HUDEP-2 (cell line): ENCODE measurements at regions not wholly inside any gene's neighbourhood (a gene's known extent, or its start where the extent isn't known, plus 50 kb on each side); places are given as distances from the start of the nearest gene placed in this dataset.
"Not testable (repeated sequence)": the region's sequence is repeated elsewhere in the genome, so short reads cannot be mapped to it uniquely, and the experiment has no call there.

ENCODE experiments used
- DNase-seq, 76 experiments: peaks; one replicate each; lab custom pipeline; 2025; ENCODE audit not compliant: unreplicated experiment in 76 of 76; lab: John Stamatoyannopoulos, UW

DNA sequence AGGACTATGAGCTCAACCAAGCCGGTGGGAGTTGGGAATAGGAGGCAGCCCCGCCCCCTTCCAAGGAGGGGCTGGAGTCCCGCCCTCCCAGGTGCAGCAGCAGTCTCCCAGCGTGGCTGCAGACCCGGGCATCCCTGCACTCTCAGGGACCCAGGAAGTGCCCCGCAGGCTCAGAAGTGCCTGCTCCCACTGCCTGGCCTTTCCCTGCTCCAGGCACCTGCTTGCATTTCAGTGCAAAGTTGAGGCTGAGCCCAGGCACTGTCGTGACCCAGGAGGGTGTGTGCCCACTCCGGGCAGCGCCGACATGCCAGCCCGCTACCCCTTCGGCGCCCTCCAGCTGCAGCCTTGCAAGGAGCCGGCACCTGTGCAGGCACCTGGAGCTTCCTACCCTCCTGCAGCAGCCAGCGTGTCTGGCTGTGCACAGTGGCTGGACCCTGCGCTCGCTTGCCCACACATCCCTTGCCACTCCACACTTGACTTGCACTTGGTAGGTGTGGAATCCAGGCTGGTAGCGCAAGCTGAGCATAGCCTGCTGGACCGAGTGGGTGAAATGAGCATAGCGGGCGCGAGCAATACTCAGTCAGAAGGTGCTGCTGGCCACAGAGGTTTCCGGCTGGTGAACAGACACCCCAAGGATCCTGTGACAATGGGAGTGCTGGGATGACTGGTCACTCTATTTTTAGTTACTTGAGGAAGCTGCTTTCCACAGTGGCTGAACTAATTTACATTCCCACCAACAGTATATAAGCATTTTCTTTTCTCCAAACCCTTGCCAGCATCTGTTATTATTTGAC lies 236.3 kb downstream of the PCDH10 start:
- DNase-seq, result no peak

DNA sequence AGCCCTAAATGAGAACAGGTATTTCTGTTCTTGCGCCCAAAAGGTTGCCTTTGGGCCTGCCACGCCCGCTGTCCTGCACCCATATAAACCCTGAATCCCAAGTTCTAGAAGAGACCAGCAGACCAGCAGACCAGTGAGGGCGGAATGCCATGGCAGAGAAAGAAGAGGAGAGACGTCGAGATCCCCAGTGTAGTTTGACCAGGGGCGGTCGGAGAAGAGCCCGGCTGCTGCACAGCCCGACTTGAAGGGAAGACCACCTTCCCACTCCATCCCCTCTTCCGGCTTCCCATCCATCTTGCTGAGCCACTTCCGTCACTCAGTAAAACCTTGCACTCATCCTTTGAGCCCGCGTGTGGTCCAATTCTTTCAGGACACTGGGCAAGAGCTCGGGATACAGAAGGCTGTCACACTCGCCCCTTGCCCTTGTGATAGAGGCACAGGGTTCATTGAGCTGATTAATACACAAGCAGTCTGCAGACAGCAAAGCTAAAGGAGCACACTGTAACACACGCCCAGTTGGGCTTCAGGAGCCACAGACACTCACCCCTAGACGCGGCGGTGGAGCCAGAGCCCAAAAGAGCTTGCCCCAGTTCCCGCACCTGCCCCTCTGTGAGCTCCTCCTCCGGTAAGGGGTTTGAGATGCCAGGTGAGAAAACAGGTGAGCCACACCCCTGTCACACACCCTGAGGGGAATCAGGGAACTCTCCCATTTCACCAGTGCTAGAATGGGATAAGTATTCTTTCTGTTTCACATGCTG lies 230.8 kb downstream of the PCDH10 start:
- DNase-seq, result no peak

DNA sequence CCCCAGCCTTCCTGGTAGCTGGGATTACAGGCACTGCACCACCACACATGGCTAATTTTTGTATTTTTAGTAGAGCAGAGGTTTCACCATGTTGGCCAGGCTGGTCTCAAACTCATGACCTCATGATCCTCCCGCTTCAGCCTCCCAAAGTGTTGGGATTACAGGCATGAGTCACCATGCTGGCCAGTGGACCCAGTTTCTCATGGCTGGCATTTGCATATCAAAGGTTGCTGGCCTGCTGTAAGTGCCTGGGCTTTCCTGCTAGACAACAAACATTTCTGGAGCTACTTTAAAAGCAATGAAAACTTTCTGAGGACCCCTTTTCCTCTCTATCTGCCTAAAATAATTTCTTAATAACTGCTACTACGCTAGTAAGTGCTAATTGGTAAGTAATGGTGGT lies 228.2 kb downstream of the PCDH10 start:
- DNase-seq, result no peak

DNA sequence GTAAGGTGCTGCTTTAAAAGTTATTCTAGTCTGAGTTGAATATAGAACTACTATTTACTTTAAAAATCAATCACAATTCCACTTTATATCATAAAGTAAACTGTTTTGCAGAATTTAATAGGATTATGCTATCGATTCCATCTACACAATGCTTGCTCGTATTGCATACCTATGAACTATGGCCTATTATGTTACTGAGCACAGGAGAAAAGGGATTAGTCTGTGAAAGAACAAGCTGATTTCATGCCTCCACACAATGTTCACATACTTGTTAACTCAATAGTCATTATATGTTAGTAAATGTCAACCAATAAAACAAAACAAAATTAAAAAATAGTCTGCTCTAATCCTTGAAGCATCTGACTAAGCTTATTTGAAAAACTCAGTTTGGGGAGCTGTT lies 223.6 kb downstream of the PCDH10 start:
- DNase-seq, result no peak

DNA sequence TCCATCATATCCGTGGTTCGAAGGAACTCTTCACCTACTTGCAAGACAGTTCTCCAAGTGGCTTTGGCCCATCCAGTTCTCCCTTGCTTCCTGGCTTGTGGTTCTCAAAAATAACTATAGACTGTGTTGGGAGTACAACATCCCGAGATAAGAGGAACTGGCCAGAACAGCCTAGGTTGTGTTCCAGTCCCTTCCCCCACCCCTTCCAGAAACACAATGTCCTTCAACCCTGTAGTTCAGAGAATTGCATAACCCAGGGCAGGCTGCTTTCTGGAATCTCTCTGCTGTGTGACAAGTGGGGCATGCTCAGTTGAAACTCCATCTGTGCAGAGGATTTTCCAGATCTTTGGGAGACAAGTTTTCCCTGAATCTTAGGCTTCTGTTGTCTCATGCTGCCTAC lies 206.5 kb downstream of the PCDH10 start:
- DNase-seq, result no peak

DNA sequence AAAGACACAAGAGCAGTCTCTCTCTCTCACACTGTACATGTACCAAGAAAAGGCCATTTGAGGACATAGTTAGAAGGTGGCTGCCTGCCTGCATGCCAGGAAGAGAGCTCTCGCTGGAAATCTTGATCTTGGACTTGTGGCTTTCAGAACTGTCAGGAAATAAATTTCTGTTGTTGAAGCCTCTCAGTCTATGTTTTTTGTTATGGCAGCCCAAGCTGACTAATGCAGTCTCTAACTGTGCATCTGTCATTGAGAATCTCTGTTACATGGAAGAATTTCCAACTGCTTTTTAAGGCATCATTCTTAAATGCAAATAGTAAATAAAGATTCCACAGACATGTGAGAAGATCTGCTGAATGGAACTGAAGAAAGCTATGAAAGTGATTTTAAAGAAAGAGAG lies 198.3 kb downstream of the PCDH10 start:
- DNase-seq, result peak in 1 of 76 experiments; percentile 0

DNA sequence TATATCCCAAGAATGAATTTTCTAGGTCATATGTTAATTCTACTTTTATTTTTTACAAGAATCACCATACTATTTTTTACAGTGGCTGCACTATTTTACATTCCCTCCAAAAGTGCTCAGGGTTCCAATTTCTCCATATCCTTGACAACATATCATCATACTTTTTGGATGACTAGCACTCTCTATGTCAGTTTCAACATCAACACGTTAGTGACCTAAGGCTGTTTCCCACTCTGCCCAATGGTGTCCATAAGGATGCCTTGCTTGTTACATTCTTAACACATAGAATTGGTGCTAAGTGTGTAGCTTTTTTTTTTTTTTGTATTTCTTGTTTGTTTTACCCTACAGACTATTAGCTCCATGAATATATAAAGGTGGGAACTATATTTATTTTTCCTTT lies 175.4 kb downstream of the PCDH10 start:
- DNase-seq, result no peak

DNA sequence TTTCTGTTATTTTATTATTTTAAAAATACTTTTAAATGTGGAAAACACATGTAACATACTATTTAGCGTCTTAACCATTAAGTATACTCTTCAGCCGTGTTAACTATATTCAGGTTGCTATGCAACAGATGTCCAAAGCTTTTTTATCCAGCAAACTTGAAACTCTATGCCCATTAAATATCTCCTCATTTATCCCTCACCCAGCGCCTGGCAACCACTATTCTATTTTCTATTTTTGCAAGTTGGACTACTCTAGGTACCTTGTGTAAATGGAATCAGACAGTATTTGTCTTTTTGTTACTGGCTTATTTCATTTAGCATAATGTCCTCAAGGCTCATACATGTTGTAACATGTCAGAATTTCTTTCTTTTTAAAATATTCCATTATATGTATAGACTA lies 174.6 kb downstream of the PCDH10 start:
- no peak for DNase-seq

DNA sequence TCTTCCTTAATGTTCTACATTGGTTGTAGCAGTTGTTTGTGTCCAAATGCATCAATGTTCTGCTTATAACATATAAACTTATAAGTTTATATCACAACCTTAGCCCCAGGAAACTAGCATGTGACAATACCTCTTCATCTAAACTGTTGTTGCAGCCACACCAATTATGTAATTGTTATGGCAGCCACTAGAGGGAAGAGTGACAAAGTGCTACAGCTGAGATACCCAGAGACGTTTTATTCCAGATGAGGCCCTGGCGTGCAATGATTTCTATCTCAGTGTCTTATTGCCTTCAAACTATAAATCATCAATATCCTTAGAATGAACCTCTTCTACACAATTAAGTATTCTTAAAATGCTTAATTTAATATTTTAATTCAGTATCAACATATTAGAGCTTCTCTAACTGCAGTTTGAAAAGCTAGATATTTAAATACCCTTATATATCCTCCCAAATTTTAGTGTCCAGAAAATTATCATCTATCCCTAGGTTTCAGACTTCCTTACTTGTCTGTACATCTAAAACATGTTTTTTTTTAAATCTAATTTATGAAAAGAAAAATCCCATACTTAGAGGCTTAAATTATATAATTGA lies 171.6 kb downstream of the PCDH10 start:
- DNase-seq, result peak in 10 of 76 experiments; percentile 0 to 27 (median 4)

DNA sequence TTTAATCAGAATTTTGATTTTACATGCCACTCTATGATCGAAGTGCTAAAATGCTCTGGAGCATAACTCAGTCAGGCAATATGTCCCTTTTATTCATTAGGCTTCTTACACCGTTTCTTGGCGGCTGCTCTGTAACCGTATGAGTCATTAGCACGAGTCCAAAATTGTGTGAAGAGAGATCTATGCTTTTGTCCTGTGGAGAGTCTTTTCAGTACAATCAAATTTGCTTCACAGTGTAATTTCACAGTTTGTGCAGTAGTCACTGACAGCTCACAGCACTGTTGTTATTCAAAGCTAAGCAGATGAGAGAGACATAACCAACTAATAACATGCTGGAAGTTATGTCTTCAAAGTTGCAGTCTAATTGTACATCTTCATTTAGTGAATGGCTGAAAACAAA lies 167.8 kb downstream of the PCDH10 start:
- DNase-seq, result no peak

DNA sequence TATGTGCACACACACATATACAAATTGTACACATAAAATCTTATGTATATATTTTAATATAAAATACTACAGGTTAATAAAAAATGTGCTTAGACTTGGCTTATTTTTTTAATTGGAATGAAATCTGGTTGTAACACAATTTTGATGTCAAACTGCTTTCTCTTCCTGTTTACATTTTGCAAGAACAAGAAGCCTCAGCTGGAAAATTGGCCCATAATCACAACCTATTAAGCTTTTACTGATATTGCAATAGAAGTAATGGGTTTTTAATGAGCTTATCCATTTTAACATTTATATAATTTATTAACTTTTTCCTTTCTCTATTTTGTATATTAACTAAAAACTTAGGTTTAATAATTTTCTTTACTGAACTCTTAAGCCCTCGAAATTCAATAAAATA lies 165.9 kb downstream of the PCDH10 start:
- DNase-seq, result no peak

DNA sequence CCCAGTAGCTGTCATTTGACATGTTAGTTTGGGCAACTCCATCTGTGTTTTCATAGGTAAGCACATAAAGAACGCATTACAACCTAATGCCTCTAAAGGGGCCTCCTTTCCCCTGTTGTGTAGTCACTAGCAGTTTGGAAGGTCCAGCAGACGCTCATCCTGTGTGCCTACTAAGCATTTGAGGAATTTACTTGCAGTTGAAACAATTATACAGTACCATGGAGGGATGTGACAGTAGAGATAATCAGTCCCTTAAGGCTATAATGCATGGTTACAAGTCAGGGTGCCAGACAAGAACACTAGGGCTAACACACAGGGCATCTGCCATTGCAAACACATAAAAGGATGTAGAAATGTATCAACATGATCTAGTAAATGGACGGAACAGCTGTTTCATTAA lies 138.3 kb downstream of the PCDH10 start:
- DNase-seq, result no peak

DNA sequence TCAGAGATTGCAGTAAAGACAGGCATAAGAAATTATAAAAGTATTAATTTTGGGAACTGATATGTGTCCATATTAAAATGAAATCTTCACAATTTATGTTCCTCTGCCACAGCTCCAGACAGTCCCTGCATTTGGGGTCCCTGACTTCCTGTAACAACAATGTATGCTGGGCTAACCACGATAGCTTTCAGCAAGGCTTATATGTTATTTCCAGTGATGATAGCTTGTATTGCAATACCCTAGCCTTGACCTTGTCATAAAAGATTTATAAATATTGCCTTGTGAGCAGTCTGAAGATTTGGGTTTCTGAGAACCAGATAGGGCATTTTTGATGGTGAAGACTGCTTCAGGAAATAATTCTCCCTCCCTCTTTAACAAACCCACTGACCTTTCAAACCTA lies 129.5 kb downstream of the PCDH10 start:
- DNase-seq, result no peak

DNA sequence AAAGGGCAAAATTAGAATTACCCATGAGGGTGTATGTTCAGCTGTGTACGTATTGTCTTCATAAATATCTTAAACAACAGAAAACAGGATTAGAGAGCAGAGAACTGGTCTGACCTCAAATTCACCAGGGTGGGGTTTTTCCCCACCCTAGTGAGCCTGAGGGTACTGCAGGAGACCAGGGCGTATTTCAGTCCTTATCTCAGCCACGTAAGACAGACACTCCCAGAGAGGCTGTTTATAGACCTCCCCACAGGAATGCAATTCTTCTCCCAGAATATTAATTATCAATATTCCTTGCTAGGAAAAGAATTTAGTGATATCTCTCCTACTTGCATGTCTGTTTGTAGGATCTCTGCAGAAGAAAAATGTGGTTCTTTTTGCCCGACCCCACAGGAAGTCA lies 128.8 kb downstream of the PCDH10 start:
- DNase-seq, result not testable (repeated sequence)

DNA sequence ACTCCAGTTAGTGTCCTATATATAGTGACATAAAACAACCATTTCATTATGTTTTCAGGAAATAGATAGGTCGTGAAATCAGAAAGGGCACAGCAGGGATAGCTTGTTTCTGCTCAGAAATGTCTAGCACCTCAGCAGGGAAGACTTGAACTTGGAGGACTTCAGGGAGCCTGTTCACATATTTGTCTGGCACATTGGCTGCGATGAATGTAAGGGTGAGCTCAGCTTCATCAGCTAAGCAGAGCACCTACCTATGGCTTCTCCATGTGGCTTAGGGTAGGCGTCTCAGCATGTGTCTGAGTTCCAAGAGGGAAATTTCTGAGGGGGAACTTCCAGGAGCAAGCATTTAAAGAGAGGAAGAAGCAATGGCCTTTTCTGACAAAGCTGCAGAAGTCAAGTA lies 126.2 kb downstream of the PCDH10 start:
- DNase-seq, result no peak

DNA sequence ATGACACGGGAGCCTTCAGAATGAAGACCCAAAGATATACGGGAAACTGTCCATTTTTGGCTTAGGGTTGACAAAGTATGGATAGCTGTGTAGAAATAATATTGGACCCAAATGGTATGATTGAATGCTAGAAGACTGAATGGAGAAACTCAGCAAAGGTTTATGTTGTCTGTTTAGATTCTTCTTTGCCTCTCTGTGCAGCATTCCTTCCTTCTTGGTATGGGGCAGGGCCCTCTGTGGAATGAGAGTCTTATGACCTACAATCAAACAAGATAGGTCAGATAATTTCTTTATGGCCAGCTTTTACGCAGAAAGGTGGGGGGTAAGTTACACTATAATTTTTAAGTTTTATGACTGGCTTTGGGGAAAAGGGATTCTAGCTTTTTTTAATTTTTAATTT lies 124.3 kb downstream of the PCDH10 start:
- DNase-seq, result no peak

DNA sequence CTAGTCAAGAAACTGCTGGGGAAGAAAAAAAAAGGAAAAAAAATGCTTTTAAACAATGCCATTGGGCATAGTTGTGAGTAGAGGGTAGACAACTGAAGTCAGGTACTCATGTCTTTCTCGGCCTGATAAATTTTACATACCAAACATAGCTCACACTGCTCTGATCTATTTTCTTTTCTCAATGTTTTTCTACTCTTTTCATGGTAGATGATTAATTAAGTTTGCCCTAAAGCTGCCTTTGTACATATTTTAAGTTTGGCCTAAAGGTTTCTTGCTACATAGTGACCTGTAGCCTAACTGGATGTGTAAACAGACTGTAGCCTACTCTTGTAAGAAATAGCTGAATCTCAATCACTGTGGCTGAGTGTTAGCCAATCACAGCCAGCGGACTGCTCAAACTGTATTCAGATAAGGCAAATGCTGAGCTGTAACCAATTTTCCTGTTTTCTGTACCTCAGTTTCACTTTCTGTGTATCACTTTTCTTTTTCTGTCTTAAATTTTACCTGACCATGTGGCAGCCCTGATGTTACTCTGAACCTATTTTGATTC lies 121.0 kb downstream of the PCDH10 start:
- no peak for DNase-seq

DNA sequence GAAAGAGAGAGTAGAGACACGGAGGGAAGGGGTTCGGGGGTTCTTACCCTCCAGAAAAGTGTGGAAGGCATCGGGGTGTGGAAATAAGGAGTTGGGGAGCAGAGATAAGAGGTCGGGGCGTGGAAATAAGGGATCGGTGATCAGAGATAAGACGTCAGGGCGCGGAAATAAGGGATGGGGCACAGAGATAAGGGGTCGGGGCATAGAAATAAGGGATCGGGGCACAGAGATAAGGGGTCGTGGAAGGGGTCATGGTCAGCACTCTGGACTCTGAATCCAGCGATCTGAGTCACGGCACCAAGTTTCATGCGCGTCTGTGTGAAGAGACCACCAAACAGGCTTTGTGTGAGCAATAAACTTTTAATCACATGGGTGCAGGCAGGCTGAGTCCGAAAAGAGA lies 119.1 kb downstream of the PCDH10 start:
- no peak for DNase-seq

DNA sequence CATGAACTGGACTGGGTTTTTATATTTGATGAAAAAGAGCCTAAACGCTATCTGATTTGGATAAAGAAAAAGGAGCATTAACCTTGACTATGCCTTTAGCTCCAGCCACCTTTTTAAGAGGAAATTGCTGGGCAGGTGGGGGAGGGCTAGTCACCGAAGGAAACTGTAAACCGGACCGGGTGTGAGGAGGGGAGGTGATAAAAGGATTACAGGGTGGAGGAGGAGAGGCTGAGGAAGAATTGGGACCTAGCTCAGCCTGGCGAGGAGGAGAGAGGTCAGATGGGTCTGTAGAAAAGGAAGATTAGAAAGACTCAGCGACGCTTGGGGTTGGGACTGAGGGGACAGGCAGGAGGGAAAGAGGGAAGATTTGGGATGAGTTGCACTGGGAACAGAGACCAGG lies 118.4 kb downstream of the PCDH10 start:
- DNase-seq, result not testable (repeated sequence)

DNA sequence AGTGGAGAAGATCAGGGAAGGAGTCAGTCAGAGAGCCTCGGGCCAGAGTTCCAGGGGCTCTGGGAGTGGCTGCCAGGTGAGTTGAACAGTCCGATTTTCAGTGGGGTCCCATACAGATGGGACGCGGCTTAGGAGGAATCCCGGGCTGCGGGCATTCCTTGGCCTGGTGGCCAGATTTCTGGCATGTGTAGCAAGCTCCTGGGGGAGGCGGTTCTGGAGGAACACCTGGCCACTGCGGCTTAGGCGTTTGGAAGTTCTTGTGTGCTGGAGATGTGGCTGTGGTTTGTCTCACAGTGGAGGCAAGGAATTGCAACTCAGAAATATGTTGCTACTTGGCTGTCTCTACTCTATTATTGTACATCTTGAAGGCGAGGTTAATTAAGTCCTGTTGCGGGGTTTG lies 117.9 kb downstream of the PCDH10 start:
- not testable (repeated sequence) for DNase-seq

DNA sequence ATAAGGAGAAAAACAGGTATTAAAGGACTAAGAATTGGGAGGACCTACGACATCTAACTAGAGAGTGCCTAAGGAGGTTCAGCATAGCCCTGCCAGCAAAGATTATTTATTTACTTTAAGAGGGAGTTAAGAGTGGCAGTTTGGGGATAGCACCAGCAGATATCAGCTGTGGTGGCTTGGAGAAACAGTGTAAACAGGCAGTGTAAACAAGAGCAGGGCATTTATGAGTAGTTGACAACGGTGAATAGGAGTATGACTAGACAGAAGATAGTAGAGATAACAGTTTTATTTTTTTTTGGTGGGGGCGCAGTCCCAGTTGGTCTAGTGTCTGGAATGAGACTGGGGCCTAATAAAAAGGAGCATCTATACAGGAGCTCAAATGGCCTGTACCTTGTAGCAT lies 115.2 kb downstream of the PCDH10 start:
- not testable (repeated sequence) for DNase-seq

DNA sequence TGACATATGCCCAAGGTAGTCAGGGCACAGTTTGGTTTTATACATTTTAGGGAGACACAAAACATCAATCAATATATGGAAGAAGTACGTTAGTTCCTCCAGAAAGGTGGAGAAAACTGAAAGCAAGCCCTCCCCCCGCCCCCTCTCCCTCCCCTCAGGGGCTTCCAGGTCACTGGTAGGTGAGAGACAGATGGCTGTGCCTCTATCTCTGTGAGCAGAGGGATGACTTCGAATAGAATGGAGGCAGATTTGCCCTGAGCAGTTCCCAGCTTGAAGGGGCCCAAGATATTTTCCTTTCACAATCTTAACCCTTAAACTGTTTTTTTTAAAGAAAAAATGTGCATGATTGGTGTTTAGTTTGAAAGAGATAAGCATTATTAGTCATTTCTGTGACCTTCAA lies 114.0 kb downstream of the PCDH10 start:
- DNase-seq, result no peak
